Vagina (tissue), 2 donors: ENCODE measurements at regions not wholly inside any gene's neighbourhood (a gene's known extent, or its start where the extent isn't known, plus 50 kb on each side); places are given as distances from the start of the nearest gene placed in this dataset.

ENCODE experiments used
- DNase-seq, 2 donors: peaks; one replicate each; pipeline ENCODE4 v3.0.0-alpha.2; 2017; ENCODE audit errors: extremely low spot score in 2 of 2
- H3K27ac ChIP-seq: fragments of 200-600 bp; sonication (generic); one replicate; pipeline ENCODE4 v1.5.1; 2019
- H3K27me3 ChIP-seq: fragments of 200-600 bp; sonication (generic); one replicate; pipeline ENCODE4 v1.5.1; 2019
- H3K36me3 ChIP-seq, 2 donors: fragments of 200-600 bp; sonication (generic); one replicate each; pipeline ENCODE4 v1.5.1; 2017 to 2019
- H3K4me1 ChIP-seq: fragments of 200-600 bp; sonication (generic); one replicate; pipeline ENCODE4 v1.5.1; 2019
- H3K4me3 ChIP-seq, 2 donors: fragments of 200-600 bp; sonication (generic); 1 replicate in 1 of 2; 2 replicates in 1 of 2; pipeline ENCODE4 v1.5.1; 2016 to 2019
- H3K9me3 ChIP-seq: fragments of 200-600 bp; sonication (generic); one replicate; pipeline ENCODE4 v1.5.1; 2019
- CTCF ChIP-seq, 3 experiments: fragments of 450-650 bp in 2 of 3; fragments of 200-600 bp in 1 of 3; sonication (generic) in 1 of 3; IDR thresholded peaks; one replicate each; pipeline ENCODE4 v1.5.1; 2017 to 2019; ENCODE audit warnings: antibody characterized with exemption in 3 of 3, mild to moderate bottlenecking in 2 of 3, moderate library complexity in 2 of 3
- POLR2A ChIP-seq, 2 donors: fragments of 450-650 bp; IDR thresholded peaks; one replicate each; pipeline ENCODE4 v1.6.1; 2017; ENCODE audit warnings: antibody characterized with exemption in 2 of 2, mild to moderate bottlenecking in 2 of 2, moderate library complexity in 2 of 2
- POLR2AphosphoS5 ChIP-seq, 2 donors: sonication (generic); formaldehyde crosslinking; IDR thresholded peaks; one replicate each; pipeline ENCODE4 v1.9.0; 2017; ENCODE audit warnings: antibody characterized with exemption in 2 of 2, mild to moderate bottlenecking in 2 of 2, low read depth in 1 of 2; ENCODE audit not compliant: insufficient read depth in 1 of 2
- intact Hi-C: fragments of 100-400 bp; cut with DNase I; formaldehyde crosslinking; loops from one replicate; pipeline ENCODE4 v1.15.1; 2023

GRCh38 chr14:71363946-71364925 is 457.0 kb downstream of the PCNX1 start:
- no peak for DNase-seq
- Histone ChIP-seq H3K27ac (peak overlapping the region; percentile 62), H3K36me3 (no peaks in the 10 kb centered on the region), H3K27me3 (no peaks in the 10 kb centered on the region), H3K4me3 (no peak overlapping the region), H3K9me3 (no peaks in the 10 kb centered on the region), H3K4me1 (peaks cover 32% of the 10 kb centered on the region)
- TF ChIP-seq POLR2AphosphoS5 (IDR thresholded peaks at IDR 0.05; ENCODE audit: insufficient read depth in 1 of 2, low read depth in 1 of 2) (no peak), POLR2A (IDR thresholded peaks at IDR 0.05) (no peak), CTCF (IDR thresholded peaks at IDR 0.05) (no peak)
- intact Hi-C loops = no loop called here

- Histone ChIP-seq H3K36me3 (no peaks in the 10 kb centered on the region), H3K4me1 (peaks cover 32% of the 10 kb centered on the region), H3K4me3 (no peak overlapping the region), H3K9me3 (no peaks in the 10 kb centered on the region), H3K27ac (no peak overlapping the region), H3K27me3 (no peaks in the 10 kb centered on the region)
- TF ChIP-seq CTCF (IDR thresholded peaks at IDR 0.05) = no peak
- intact Hi-C loops = no loop called here
- no peak for DNase-seq
Measured at GRCh38 chr14:71365361-71365760, 458.1 kb downstream of the PCNX1 start.

GRCh38 chr14:71366861-71367260 is 459.6 kb downstream of the PCNX1 start:
- Histone ChIP-seq H3K27me3 (no peaks in the 10 kb centered on the region), H3K27ac (no peak overlapping the region), H3K4me1 (peaks cover 27% of the 10 kb centered on the region), H3K4me3 (no peak overlapping the region), H3K9me3 (no peaks in the 10 kb centered on the region), H3K36me3 (no peaks in the 10 kb centered on the region)
- intact Hi-C loops = no loop called here
- TF ChIP-seq POLR2AphosphoS5 (IDR thresholded peaks at IDR 0.05; ENCODE audit: insufficient read depth in 1 of 2, low read depth in 1 of 2) (no peak), CTCF (IDR thresholded peaks at IDR 0.05) (no peak), POLR2A (IDR thresholded peaks at IDR 0.05) (no peak)
- no peak for DNase-seq

- intact Hi-C loops = no loop called here
- Histone ChIP-seq H3K4me1 (no peaks in the 10 kb centered on the region), H3K4me3 (no peak overlapping the region), H3K9me3 (no peaks in the 10 kb centered on the region), H3K36me3 (no peaks in the 10 kb centered on the region), H3K27ac (peak overlapping the region; percentile 7), H3K27me3 (no peaks in the 10 kb centered on the region)
- no peak for DNase-seq
- TF ChIP-seq CTCF (IDR thresholded peaks at IDR 0.05) (no peak), POLR2AphosphoS5 (IDR thresholded peaks at IDR 0.05; ENCODE audit: insufficient read depth in 1 of 2, low read depth in 1 of 2) (no peak), POLR2A (IDR thresholded peaks at IDR 0.05) (no peak)
Measured at GRCh38 chr14:71371711-71372396, 464.6 kb downstream of the PCNX1 start.

GRCh38 chr14:71372411-71372838 is 465.2 kb downstream of the PCNX1 start:
- DNase-seq = no peak
- no peaks in the 10 kb centered on the region for H3K27me3 ChIP-seq
- TF ChIP-seq CTCF (IDR thresholded peaks at IDR 0.05) = no peak
- peak; percentile 22 to 87 for TF ChIP-seq POLR2AphosphoS5 (IDR thresholded peaks at IDR 0.05; ENCODE audit: insufficient read depth in 1 of 2, low read depth in 1 of 2)
- H3K27ac ChIP-seq = peak overlapping the region; percentile 7
- intact Hi-C loops = no loop called here
- no peaks in the 10 kb centered on the region for H3K4me1 ChIP-seq
- no peaks in the 10 kb centered on the region for H3K36me3 ChIP-seq
- no peak overlapping the region for H3K4me3 ChIP-seq
- no peaks in the 10 kb centered on the region for H3K9me3 ChIP-seq
